A673 (cell line): ENCODE measurements at regions not wholly inside any gene's neighbourhood (a gene's known extent, or its start where the extent isn't known, plus 50 kb on each side); places are given as distances from the start of the nearest gene placed in this dataset.

Experiments used
- BruUV-seq: library from RNA; stranded (reverse); fragments of 400-500 nt; replicated peaks from 2 replicates; lab custom pipeline; 2021; lab: Mats Ljungman, UMichigan
- CTCF ChIA-PET: fragments of 300-600 bp; sonication (Branson Sonifier 250); formaldehyde crosslinking; loops from one replicate; lab custom pipeline; 2022; ENCODE audit warnings: antibody characterized with exemption; lab: Charles Lee
- POLR2A ChIA-PET: fragments of 300-600 bp; sonication (Branson Sonifier 250); formaldehyde crosslinking; loops from one replicate; lab custom pipeline; 2022; ENCODE audit warnings: antibody characterized with exemption; ENCODE audit not compliant: low non-redundant PET; lab: Charles Lee
- DNase-seq: peaks from one replicate; pipeline ENCODE4 v3.0.0-alpha.2; 2015; ENCODE audit warnings: low spot score
- H3K27ac ChIP-seq: fragments of 200-600 bp; sonication (generic); 2 replicates; pipeline ENCODE4 v1.5.1; 2016; ENCODE audit warnings: mixed run types, low read depth, mild to moderate bottlenecking, mixed read lengths, antibody characterized with exemption, low read length; ENCODE audit not compliant: poor library complexity, severe bottlenecking
- H3K27me3 ChIP-seq: fragments of 200-600 bp; sonication (generic); replicated peaks from 2 replicates; pipeline ENCODE4 v1.6.1; 2017; ENCODE audit warnings: mixed run types, low read depth, mild to moderate bottlenecking, mixed read lengths, antibody characterized with exemption, low read length; ENCODE audit not compliant: insufficient read depth, poor library complexity
- H3K36me3 ChIP-seq: fragments of 200-600 bp; sonication (generic); 2 replicates; pipeline ENCODE4 v1.6.1; 2016; ENCODE audit warnings: mixed run types, mild to moderate bottlenecking, mixed read lengths, antibody characterized with exemption, low read length; ENCODE audit not compliant: insufficient read depth, poor library complexity, severe bottlenecking
- H3K4me1 ChIP-seq: fragments of 200-600 bp; sonication (generic); 2 replicates; pipeline ENCODE4 v1.6.1; 2017; ENCODE audit warnings: mixed run types, mild to moderate bottlenecking, mixed read lengths, antibody characterized with exemption, low read length; ENCODE audit not compliant: insufficient read depth, poor library complexity, severe bottlenecking
- H3K4me3 ChIP-seq: fragments of 200-600 bp; sonication (generic); 2 replicates; pipeline ENCODE4 v1.5.1; 2016; ENCODE audit warnings: low read depth, mixed run types, mild to moderate bottlenecking, mixed read lengths, low read length; ENCODE audit not compliant: poor library complexity, severe bottlenecking
- H3K9me3 ChIP-seq: fragments of 200-600 bp; sonication (generic); 2 replicates; pipeline ENCODE4 v1.6.1; 2016; ENCODE audit warnings: mixed run types, low read depth, mild to moderate bottlenecking, mixed read lengths, antibody characterized with exemption, low read length; ENCODE audit not compliant: poor library complexity, severe bottlenecking
- EZH2 ChIP-seq: fragments of 200-600 bp; sonication (generic); IDR thresholded peaks from 2 replicates; pipeline ENCODE4 v1.6.1; 2017; ENCODE audit warnings: borderline replicate concordance, low read depth, mild to moderate bottlenecking, mixed read lengths, antibody characterized with exemption, low read length; ENCODE audit not compliant: poor library complexity, severe bottlenecking
- intact Hi-C: fragments of 100-400 bp; cut with micrococcal nuclease; formaldehyde crosslinking; loops from one replicate; pipeline ENCODE4 v1.10.0; 2022; ENCODE audit not compliant: unreplicated experiment
- TF ChIP-seq, protein P1 (sequence below): fragments of 300-800, 200-600 bp; sonication (generic); conservative IDR thresholded peaks from 2 replicates; pipeline ENCODE4 v1.5.1; 2017; ENCODE audit warnings: low read depth, mild to moderate bottlenecking, antibody characterized with exemption, low read length, moderate library complexity, mixed read lengths

GRCh38 chr6:3900744-3901336 is 51.7 kb downstream of the FAM50B start:
- intact Hi-C loops: no loop called here
- BruUV-seq: no TSS peak
- Histone ChIP-seq H3K4me1 (no peaks in the 10 kb centered on the region), H3K9me3 (no peaks in the 10 kb centered on the region), H3K4me3 (no peak overlapping the region), H3K27me3 (no peaks in the 10 kb centered on the region), H3K36me3 (no peaks in the 10 kb centered on the region), H3K27ac (no peak overlapping the region)
- POLR2A ChIA-PET: no interaction called here
- no peak for DNase-seq
- TF ChIP-seq EZH2: no peak
- TF ChIP-seq, protein P1, sequence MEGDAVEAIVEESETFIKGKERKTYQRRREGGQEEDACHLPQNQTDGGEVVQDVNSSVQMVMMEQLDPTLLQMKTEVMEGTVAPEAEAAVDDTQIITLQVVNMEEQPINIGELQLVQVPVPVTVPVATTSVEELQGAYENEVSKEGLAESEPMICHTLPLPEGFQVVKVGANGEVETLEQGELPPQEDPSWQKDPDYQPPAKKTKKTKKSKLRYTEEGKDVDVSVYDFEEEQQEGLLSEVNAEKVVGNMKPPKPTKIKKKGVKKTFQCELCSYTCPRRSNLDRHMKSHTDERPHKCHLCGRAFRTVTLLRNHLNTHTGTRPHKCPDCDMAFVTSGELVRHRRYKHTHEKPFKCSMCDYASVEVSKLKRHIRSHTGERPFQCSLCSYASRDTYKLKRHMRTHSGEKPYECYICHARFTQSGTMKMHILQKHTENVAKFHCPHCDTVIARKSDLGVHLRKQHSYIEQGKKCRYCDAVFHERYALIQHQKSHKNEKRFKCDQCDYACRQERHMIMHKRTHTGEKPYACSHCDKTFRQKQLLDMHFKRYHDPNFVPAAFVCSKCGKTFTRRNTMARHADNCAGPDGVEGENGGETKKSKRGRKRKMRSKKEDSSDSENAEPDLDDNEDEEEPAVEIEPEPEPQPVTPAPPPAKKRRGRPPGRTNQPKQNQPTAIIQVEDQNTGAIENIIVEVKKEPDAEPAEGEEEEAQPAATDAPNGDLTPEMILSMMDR: no peak
- CTCF ChIA-PET: no interaction called here

- no peaks in the 10 kb centered on the region for H3K9me3 ChIP-seq
- H3K4me1 ChIP-seq: no peaks in the 10 kb centered on the region
- BruUV-seq: no TSS peak
- TF ChIP-seq, protein P1: no peak
- TF ChIP-seq EZH2: no peak
- DNase-seq: no peak
- POLR2A ChIA-PET: no interaction called here
- intact Hi-C loops: no loop called here
- H3K36me3 ChIP-seq: no peaks in the 10 kb centered on the region
- CTCF ChIA-PET: no interaction called here
- no peak overlapping the region for H3K27ac ChIP-seq
- H3K4me3 ChIP-seq: no peak overlapping the region
- H3K27me3 ChIP-seq: no peaks in the 10 kb centered on the region
These were observed 53.9 kb downstream of the FAM50B start for GRCh38 chr6:3902871-3903648.

DNA sequence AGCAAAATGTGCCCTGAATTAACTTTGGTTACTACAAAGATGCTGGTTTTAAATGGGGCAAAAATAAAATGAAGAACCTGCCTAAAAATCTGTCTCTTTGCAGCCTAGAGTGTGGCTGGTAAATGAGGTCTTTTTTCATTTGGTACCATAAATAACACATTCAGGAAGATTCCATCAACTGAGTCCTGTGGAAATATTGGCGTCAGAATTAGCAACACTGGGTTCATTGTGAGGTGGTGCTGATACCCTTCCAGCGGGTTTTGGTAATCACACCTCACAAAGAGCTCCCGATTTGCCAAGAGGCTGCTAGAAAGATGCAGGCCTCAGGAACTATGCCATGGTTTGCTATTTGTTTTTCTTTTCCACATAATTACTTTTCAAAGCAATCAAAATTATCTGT is 55.3 kb downstream of the FAM50B start:
- Histone ChIP-seq H3K4me3 (no peak overlapping the region), H3K27me3 (no peaks in the 10 kb centered on the region), H3K36me3 (no peaks in the 10 kb centered on the region), H3K27ac (no peak overlapping the region), H3K4me1 (no peaks in the 10 kb centered on the region), H3K9me3 (no peaks in the 10 kb centered on the region)
- TF ChIP-seq, protein P1: no peak
- no peak for TF ChIP-seq EZH2
- no TSS peak for BruUV-seq
- ChIA-PET CTCF (no interaction called here), POLR2A (no interaction called here)
- intact Hi-C loops: no loop called here
- no peak for DNase-seq
